ENCODE measurements at regions not wholly inside any gene's neighbourhood (a gene's known extent, or its start where the extent isn't known, plus 50 kb on each side); places are given as distances from the start of the nearest gene placed in this dataset.
A peak's percentile ranks its signal among the peaks of the same experiment; 100 is the strongest.

GRCh38 chr7:53657586-53657985, 622.2 kb downstream of the POM121L12 start:
- no peaks in the 10 kb centered on the region for H3K79me2 ChIP-seq (ENCODE audit: low read length)
- no peak overlapping the region for H3K27ac ChIP-seq (ENCODE audit: low read length)
- no peaks in the 10 kb centered on the region for H3F3A ChIP-seq (ENCODE audit: low read length, unreplicated experiment)
- intact Hi-C loops (cut with micrococcal nuclease) = no loop called here
- DNase-seq (peak; percentile 45), ATAC-seq (peak; percentile 60)
- ChIA-PET CTCF (no interaction called here), POLR2A (ENCODE audit: unreplicated experiment) (no interaction called here)
- TF ChIP-seq EZH2phosphoT487 (IDR thresholded peaks at IDR 0.05; ENCODE audit: borderline replicate concordance, low read length) (no peak), EZH2 (IDR thresholded peaks at IDR 0.05; ENCODE audit: low read length, unreplicated experiment) (no peak), CTCF (conservative IDR thresholded peaks at IDR 0.05; ENCODE audit: low read depth, low read length) (no peak)
- H4K20me1 ChIP-seq (ENCODE audit: low read length) = no peaks in the 10 kb centered on the region
- H3K4me1 ChIP-seq (ENCODE audit: insufficient read depth, low read length) = peaks cover 5% of the 10 kb centered on the region; the same call in 1 of the 2 replicates
- no peaks in the 10 kb centered on the region for H3K27me3 ChIP-seq (ENCODE audit: low read length)
- H3K36me3 ChIP-seq (ENCODE audit: low read depth, low read length) = no peaks in the 10 kb centered on the region
- H3K9ac ChIP-seq (ENCODE audit: low read length) = no peak overlapping the region
- H3K9me2 ChIP-seq (replicated peaks; ENCODE audit: low read length) = no peaks in the 10 kb centered on the region
- no peaks in the 10 kb centered on the region for H3K9me3 ChIP-seq (ENCODE audit: low read length)
- no peak overlapping the region for H3K4me2 ChIP-seq (ENCODE audit: low read length)
- no peak overlapping the region for H2AFZ ChIP-seq (ENCODE audit: low read length)
- BruUV-seq (replicated peaks) = no TSS peak
- no peak overlapping the region for H3K4me3 ChIP-seq (ENCODE audit: low read length)

- no peaks in the 10 kb centered on the region for H3F3A ChIP-seq (ENCODE audit: low read length, unreplicated experiment)
- H3K4me3 ChIP-seq (ENCODE audit: low read length) = no peak overlapping the region
- POLR2A ChIA-PET (ENCODE audit: unreplicated experiment) = no interaction called here
- no peaks in the 10 kb centered on the region for H3K27me3 ChIP-seq (ENCODE audit: low read length)
- H3K9me2 ChIP-seq (replicated peaks; ENCODE audit: low read length) = no peaks in the 10 kb centered on the region
- no peaks in the 10 kb centered on the region for H4K20me1 ChIP-seq (ENCODE audit: low read length)
- H2AFZ ChIP-seq (ENCODE audit: low read length) = no peak overlapping the region
- no peak overlapping the region for H3K4me2 ChIP-seq (ENCODE audit: low read length)
- DNase-seq = no peak
- CTCF ChIA-PET = no interaction called here
- no peaks in the 10 kb centered on the region for H3K36me3 ChIP-seq (ENCODE audit: low read depth, low read length)
- intact Hi-C loops (cut with micrococcal nuclease) = no loop called here
- H3K9me3 ChIP-seq (ENCODE audit: low read length) = peaks cover 1% of the 10 kb centered on the region; the same call in 1 of the 2 replicates
- no peak overlapping the region for H3K9ac ChIP-seq (ENCODE audit: low read length)
- no peaks in the 10 kb centered on the region for H3K79me2 ChIP-seq (ENCODE audit: low read length)
- BruUV-seq (replicated peaks) = no TSS peak
- H3K27ac ChIP-seq (ENCODE audit: low read length) = no peak overlapping the region
- no peak for TF ChIP-seq EZH2 (IDR thresholded peaks at IDR 0.05; ENCODE audit: low read length, unreplicated experiment)
- no peak for TF ChIP-seq EZH2phosphoT487 (IDR thresholded peaks at IDR 0.05; ENCODE audit: borderline replicate concordance, low read length)
- TF ChIP-seq CTCF (conservative IDR thresholded peaks at IDR 0.05; ENCODE audit: low read depth, low read length) = no peak
- H3K4me1 ChIP-seq (ENCODE audit: insufficient read depth, low read length) = peaks cover 5% of the 10 kb centered on the region; the same call in 1 of the 2 replicates
- 0 out of 2 replicates have a peak, but pooled peaks have one; percentile 16 for ATAC-seq
Observed at GRCh38 chr7:53658951-53659350, 623.5 kb downstream of the POM121L12 start.

- H3K9me3 ChIP-seq (ENCODE audit: low read length) = peaks cover 5% of the 10 kb centered on the region; the same call in 1 of the 2 replicates
- no peaks in the 10 kb centered on the region for H4K20me1 ChIP-seq (ENCODE audit: low read length)
- no peak overlapping the region for H3K27ac ChIP-seq (ENCODE audit: low read length)
- no TSS peak for BruUV-seq (replicated peaks)
- H3K4me1 ChIP-seq (ENCODE audit: insufficient read depth, low read length) = peaks cover 5% of the 10 kb centered on the region; the same call in 1 of the 2 replicates
- ATAC-seq = peak; percentile 68
- H2AFZ ChIP-seq (ENCODE audit: low read length) = no peak overlapping the region
- no peaks in the 10 kb centered on the region for H3K9me2 ChIP-seq (replicated peaks; ENCODE audit: low read length)
- ChIA-PET CTCF (no interaction called here), POLR2A (ENCODE audit: unreplicated experiment) (no interaction called here)
- H3F3A ChIP-seq (ENCODE audit: low read length, unreplicated experiment) = no peaks in the 10 kb centered on the region
- H3K4me3 ChIP-seq (ENCODE audit: low read length) = no peak overlapping the region
- H3K9ac ChIP-seq (ENCODE audit: low read length) = no peak overlapping the region
- no peaks in the 10 kb centered on the region for H3K27me3 ChIP-seq (ENCODE audit: low read length)
- intact Hi-C loops (cut with micrococcal nuclease) = loop anchor here (5.0 kb wide), 1 partner anchor 601 kb away; no protein-coding TSS in a partner anchor
- no peaks in the 10 kb centered on the region for H3K36me3 ChIP-seq (ENCODE audit: low read depth, low read length)
- H3K4me2 ChIP-seq (ENCODE audit: low read length) = no peak overlapping the region
- TF ChIP-seq EZH2phosphoT487 (IDR thresholded peaks at IDR 0.05; ENCODE audit: borderline replicate concordance, low read length) (no peak), EZH2 (IDR thresholded peaks at IDR 0.05; ENCODE audit: low read length, unreplicated experiment) (no peak), CTCF (conservative IDR thresholded peaks at IDR 0.05; ENCODE audit: low read depth, low read length) (no peak)
- no peak for DNase-seq
- H3K79me2 ChIP-seq (ENCODE audit: low read length) = no peaks in the 10 kb centered on the region
Observed at GRCh38 chr7:53661645-53662217, 626.3 kb downstream of the POM121L12 start.
